Liver (tissue), 8 donors: ENCODE measurements at regions not wholly inside any gene's neighbourhood (a gene's known extent, or its start where the extent isn't known, plus 50 kb on each side); places are given as distances from the start of the nearest gene placed in this dataset.

Experiments
- DNase-seq: peaks from one replicate; pipeline ENCODE4 v3.0.0-alpha.2; 2017; ENCODE audit warnings: low spot score
- H3K27ac ChIP-seq, 2 donors: one replicate each; pipeline ENCODE4 v1.7.0; 2013; ENCODE audit warnings: inconsistent platforms in 2 of 2, low read length in 2 of 2, control low read depth in 1 of 2, low read depth in 1 of 2, mild to moderate bottlenecking in 1 of 2
- H3K27me3 ChIP-seq, 4 donors: one replicate each; pipeline versions ENCODE4 v1.6.1 to v1.7.0; 2013; ENCODE audit warnings: low read length in 3 of 4, inconsistent platforms in 1 of 4, mild to moderate bottlenecking in 1 of 4, moderate library complexity in 1 of 4; ENCODE audit not compliant: control insufficient read depth in 4 of 4, insufficient read depth in 4 of 4
- H3K36me3 ChIP-seq, 4 donors: one replicate each; pipeline versions ENCODE4 v1.6.1 to v1.7.0; 2013; ENCODE audit warnings: low read length in 3 of 4, mild to moderate bottlenecking in 3 of 4, low read depth in 1 of 4, moderate library complexity in 1 of 4; ENCODE audit not compliant: control insufficient read depth in 4 of 4, insufficient read depth in 3 of 4
- H3K4me1 ChIP-seq, 4 donors: one replicate each; pipeline versions ENCODE4 v1.6.1 to v1.7.0; 2013; ENCODE audit warnings: low read length in 3 of 4, mild to moderate bottlenecking in 3 of 4, moderate library complexity in 1 of 4; ENCODE audit not compliant: control insufficient read depth in 4 of 4, insufficient read depth in 4 of 4
- H3K4me3 ChIP-seq, 3 donors: one replicate each; pipeline versions ENCODE4 v1.6.1 to v1.7.0; 2013; ENCODE audit warnings: low read length in 3 of 3, control low read depth in 1 of 3, low read depth in 1 of 3, mild to moderate bottlenecking in 1 of 3
- H3K9ac ChIP-seq, 2 donors: one replicate each; pipeline ENCODE4 v1.7.0; 2013; ENCODE audit warnings: low read length in 2 of 2, mild to moderate bottlenecking in 2 of 2, moderate library complexity in 2 of 2, control low read depth in 1 of 2, low read depth in 1 of 2
- H3K9me3 ChIP-seq, 4 donors: one replicate each; pipeline versions ENCODE4 v1.6.1 to v1.7.0; 2013; ENCODE audit warnings: low read length in 3 of 4; ENCODE audit not compliant: control insufficient read depth in 4 of 4
- EGR1 ChIP-seq, 2 donors: IDR thresholded peaks; 2 replicates each; pipeline ENCODE4 v1.6.1; 2016 to 2018; ENCODE audit warnings: antibody characterized with exemption in 2 of 2, low read depth in 2 of 2
- FOXA1 ChIP-seq: IDR thresholded peaks from 2 replicates; pipeline ENCODE4 v1.6.1; 2016; ENCODE audit warnings: antibody characterized with exemption
- HNF4A ChIP-seq, 2 donors: conservative IDR thresholded peaks; 2 replicates each; pipeline ENCODE4 v1.6.1; 2016; ENCODE audit warnings: antibody characterized with exemption in 2 of 2, mild to moderate bottlenecking in 2 of 2
- JUND ChIP-seq, 2 donors: IDR thresholded peaks; 2 replicates each; pipeline ENCODE4 v1.6.1; 2016; ENCODE audit warnings: antibody characterized with exemption in 2 of 2
- NR2F2 ChIP-seq: IDR thresholded peaks from 2 replicates; pipeline ENCODE4 v1.6.1; 2016; ENCODE audit warnings: antibody characterized with exemption
- RAD21 ChIP-seq, 2 donors: IDR thresholded peaks; 2 replicates each; pipeline ENCODE4 v1.6.1; 2016; ENCODE audit warnings: antibody characterized with exemption in 2 of 2, mild to moderate bottlenecking in 2 of 2
- RXRA ChIP-seq, 2 donors: IDR thresholded peaks; 2 replicates each; pipeline ENCODE4 v1.6.1; 2017 to 2018; ENCODE audit warnings: antibody characterized with exemption in 2 of 2, mild to moderate bottlenecking in 1 of 2
- SP1 ChIP-seq: IDR thresholded peaks from 2 replicates; pipeline ENCODE4 v1.6.1; 2018; ENCODE audit warnings: antibody characterized with exemption, mild to moderate bottlenecking
- TAF1 ChIP-seq: conservative IDR thresholded peaks from 2 replicates; pipeline ENCODE4 v1.6.1; 2016; ENCODE audit warnings: antibody characterized with exemption, mild to moderate bottlenecking
- WGBS: extraction: QIAGEN DNeasy Blood & Tissue Kit; methylation state at CpG from one replicate; pipeline ENCODE4 v1.1.7; 2013; 5-methylcytosine and 5-hydroxymethylcytosine counted together
- TF ChIP-seq, protein P1 (sequence below): IDR thresholded peaks from 2 replicates; pipeline ENCODE4 v1.6.1; 2016; ENCODE audit warnings: antibody characterized with exemption, mild to moderate bottlenecking
- TF ChIP-seq, protein P2 (sequence below): fragments of 150-350 bp; IDR thresholded peaks from 2 replicates; pipeline ENCODE4 v1.5.1; 2017; ENCODE audit warnings: improper control_type of control experiment, low read depth, low read length; ENCODE audit not compliant: missing input control
- TF ChIP-seq, protein P3 (sequence below): IDR thresholded peaks from 2 replicates; pipeline ENCODE4 v1.6.1; 2016; ENCODE audit warnings: antibody characterized with exemption
- TF ChIP-seq, protein P4 (sequence below): IDR thresholded peaks from 2 replicates; pipeline ENCODE4 v1.6.1; 2016; ENCODE audit warnings: antibody characterized with exemption
- donor health status: healthy.
- donor health status: healthy.
- donor health status: healthy.
- donor health status: healthy.
- donor health status: healthy.

DNA sequence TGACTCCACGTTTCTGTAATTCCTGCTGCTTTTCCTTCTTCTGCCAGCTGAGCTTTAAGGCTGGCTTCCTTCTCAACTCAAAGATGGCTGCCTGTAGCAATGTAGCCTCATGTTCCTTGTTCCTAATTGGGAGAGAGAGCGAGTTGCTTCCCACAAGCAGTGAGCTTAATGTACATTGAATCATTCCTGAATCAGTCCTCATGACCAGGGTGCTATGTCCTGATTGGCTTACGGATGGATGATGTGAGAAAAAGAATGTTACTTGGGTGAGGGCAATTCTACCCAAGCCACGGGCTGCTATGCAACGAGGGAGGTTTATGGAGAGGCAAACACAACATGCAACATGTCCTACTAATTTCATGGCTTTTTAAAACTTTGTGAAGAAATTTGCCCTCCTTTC, 356.2 kb downstream of the RASEF start (continued):
- TF ChIP-seq, protein P1, sequence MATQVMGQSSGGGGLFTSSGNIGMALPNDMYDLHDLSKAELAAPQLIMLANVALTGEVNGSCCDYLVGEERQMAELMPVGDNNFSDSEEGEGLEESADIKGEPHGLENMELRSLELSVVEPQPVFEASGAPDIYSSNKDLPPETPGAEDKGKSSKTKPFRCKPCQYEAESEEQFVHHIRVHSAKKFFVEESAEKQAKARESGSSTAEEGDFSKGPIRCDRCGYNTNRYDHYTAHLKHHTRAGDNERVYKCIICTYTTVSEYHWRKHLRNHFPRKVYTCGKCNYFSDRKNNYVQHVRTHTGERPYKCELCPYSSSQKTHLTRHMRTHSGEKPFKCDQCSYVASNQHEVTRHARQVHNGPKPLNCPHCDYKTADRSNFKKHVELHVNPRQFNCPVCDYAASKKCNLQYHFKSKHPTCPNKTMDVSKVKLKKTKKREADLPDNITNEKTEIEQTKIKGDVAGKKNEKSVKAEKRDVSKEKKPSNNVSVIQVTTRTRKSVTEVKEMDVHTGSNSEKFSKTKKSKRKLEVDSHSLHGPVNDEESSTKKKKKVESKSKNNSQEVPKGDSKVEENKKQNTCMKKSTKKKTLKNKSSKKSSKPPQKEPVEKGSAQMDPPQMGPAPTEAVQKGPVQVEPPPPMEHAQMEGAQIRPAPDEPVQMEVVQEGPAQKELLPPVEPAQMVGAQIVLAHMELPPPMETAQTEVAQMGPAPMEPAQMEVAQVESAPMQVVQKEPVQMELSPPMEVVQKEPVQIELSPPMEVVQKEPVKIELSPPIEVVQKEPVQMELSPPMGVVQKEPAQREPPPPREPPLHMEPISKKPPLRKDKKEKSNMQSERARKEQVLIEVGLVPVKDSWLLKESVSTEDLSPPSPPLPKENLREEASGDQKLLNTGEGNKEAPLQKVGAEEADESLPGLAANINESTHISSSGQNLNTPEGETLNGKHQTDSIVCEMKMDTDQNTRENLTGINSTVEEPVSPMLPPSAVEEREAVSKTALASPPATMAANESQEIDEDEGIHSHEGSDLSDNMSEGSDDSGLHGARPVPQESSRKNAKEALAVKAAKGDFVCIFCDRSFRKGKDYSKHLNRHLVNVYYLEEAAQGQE: no peak
- TF ChIP-seq RXRA (IDR thresholded peaks at IDR 0.05): no peak
- no peak for TF ChIP-seq HNF4A (conservative IDR thresholded peaks at IDR 0.05)
- TF ChIP-seq NR2F2: no peak

DNA sequence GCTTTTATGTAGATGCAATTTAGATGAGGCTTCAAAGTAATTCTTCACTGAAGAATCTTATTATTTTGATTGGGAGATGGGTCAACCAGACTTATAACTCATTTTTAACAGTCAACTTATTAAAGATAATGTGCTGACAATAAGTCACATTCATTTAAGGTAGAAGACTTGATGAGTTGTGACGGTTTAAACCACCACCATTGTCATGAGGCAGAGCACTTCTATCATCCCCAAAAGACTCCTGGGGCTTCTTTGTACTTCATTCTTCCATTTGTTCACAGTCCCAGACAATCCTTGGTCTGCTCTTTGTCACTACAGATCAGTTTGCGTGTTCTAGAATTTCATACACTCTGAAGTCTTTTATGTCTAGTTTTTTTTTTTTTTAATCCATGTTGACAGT, 346.1 kb downstream of the RASEF start:
- Histone ChIP-seq H3K9ac (no peak overlapping the region), H3K4me1 (no peaks in the 10 kb centered on the region), H3K27me3 (no peaks in the 10 kb centered on the region), H3K9me3 (peaks cover 0 to 7% (median under 1%) of the 10 kb centered on the region in 4 donors), H3K4me3 (no peak overlapping the region), H3K27ac (no peak overlapping the region), H3K36me3 (no peaks in the 10 kb centered on the region)
- TF ChIP-seq SP1 (no peak), RXRA (IDR thresholded peaks at IDR 0.05) (no peak), RAD21 (IDR thresholded peaks at IDR 0.05) (no peak), EGR1 (IDR thresholded peaks at IDR 0.05; ENCODE audit: low read depth in 2 of 2) (no peak), JUND (IDR thresholded peaks at IDR 0.05) (no peak)
- TF ChIP-seq, protein P2, sequence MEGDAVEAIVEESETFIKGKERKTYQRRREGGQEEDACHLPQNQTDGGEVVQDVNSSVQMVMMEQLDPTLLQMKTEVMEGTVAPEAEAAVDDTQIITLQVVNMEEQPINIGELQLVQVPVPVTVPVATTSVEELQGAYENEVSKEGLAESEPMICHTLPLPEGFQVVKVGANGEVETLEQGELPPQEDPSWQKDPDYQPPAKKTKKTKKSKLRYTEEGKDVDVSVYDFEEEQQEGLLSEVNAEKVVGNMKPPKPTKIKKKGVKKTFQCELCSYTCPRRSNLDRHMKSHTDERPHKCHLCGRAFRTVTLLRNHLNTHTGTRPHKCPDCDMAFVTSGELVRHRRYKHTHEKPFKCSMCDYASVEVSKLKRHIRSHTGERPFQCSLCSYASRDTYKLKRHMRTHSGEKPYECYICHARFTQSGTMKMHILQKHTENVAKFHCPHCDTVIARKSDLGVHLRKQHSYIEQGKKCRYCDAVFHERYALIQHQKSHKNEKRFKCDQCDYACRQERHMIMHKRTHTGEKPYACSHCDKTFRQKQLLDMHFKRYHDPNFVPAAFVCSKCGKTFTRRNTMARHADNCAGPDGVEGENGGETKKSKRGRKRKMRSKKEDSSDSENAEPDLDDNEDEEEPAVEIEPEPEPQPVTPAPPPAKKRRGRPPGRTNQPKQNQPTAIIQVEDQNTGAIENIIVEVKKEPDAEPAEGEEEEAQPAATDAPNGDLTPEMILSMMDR: no peak
- TF ChIP-seq, protein P3, sequence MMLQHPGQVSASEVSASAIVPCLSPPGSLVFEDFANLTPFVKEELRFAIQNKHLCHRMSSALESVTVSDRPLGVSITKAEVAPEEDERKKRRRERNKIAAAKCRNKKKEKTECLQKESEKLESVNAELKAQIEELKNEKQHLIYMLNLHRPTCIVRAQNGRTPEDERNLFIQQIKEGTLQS: no peak
- TF ChIP-seq, protein P4, sequence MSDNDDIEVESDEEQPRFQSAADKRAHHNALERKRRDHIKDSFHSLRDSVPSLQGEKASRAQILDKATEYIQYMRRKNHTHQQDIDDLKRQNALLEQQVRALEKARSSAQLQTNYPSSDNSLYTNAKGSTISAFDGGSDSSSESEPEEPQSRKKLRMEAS: no peak
- DNase-seq: no peak
- WGBS: 77% methylated on average over 2 of the region's 2 CpGs

DNA sequence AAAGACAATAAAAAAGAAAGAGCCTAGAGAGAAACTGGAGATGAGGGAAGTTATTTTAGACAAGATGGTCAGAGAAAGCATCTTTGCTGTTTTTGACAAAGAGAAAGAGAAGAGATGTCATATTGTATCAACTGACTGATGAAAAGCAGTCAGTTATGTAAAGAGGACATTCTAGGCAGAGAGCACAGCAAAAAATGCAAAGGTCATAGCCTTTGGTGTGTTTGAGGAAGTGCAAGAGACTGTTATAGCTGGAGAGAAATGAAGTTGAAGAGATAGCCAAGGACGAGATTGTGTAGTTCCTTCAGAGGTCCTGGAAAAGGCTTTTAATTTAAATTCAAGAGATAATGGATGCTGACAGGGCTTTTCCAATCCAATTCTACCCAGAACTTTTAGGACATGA, 342.4 kb downstream of the RASEF start:
- no peaks in the 10 kb centered on the region for H3K9me3 ChIP-seq
- no peaks in the 10 kb centered on the region for H3K4me1 ChIP-seq
- H3K36me3 ChIP-seq: no peaks in the 10 kb centered on the region
- H3K4me3 ChIP-seq: no peak overlapping the region
- no peak overlapping the region for H3K9ac ChIP-seq
- no peak for DNase-seq
- no peaks in the 10 kb centered on the region for H3K27me3 ChIP-seq
- H3K27ac ChIP-seq: no peak overlapping the region
- TF ChIP-seq SP1 (no peak), FOXA1 (no peak), TAF1 (no peak), NR2F2 (peak; percentile 79)
- 46% methylated on average over 1 of the region's 1 CpG for WGBS
